GM19328 (cell line): ENCODE measurements at regions not wholly inside any gene's neighbourhood (a gene's known extent, or its start where the extent isn't known, plus 50 kb on each side); places are given as distances from the start of the nearest gene placed in this dataset.

Experiments
- ATAC-seq: cut with Tn5 transposase; IDR thresholded peaks from one replicate; pipeline ENCODE4 v1.9.1; 2021; ENCODE audit warnings: mild to moderate bottlenecking, moderate library complexity; ENCODE audit not compliant: unreplicated experiment

DNA sequence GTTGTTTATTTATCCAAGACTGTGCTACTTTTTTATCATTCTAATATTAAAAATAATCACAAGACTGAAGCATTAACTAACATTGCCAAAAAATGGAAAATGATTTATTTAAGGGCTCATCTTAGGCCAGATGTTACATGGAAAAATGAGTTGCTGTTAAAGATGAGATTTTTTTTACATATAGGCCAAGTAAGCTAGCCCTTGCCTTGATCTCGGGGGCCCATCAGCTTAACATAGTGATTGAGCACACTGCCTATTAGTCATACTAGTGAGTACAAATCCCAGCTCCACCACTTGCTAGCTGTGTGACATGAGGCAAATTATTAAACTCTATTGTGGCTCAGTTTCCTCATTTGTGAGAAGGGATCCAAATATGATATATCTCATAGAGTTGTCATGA, 275.9 kb upstream of the SNX7 start:
- ATAC-seq = no peak

DNA sequence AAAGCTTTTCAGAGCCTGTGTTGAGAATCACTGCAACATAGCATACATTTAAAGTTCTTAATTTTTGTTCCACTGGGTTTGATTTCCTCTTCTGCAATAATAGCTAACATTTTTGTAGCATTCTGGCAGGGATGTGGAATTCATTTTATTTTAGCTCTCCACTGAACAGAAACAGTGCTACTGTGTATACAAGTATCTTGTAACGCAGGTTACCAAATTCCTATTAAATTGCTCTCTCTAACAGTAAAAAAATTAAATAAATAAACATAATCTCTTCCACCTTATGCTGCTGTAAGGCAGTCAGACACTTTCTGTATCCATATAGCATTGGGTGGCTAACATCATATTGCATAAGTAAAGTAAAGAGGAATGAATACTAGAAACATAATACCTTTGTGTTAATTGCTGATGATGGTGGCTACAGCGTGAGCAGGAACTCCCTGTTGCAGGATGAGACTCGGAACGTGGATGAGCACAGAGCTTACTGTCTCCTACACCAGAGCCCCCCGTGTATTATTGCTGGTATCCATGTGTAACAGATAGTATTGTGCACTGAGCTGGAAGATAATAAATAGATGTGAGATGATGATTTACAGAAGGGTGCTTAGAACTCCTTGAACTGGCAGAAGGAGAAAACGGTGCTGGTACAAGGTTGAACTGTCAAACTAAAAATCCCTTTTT, 276.9 kb upstream of the SNX7 start:
- ATAC-seq = no peak

DNA sequence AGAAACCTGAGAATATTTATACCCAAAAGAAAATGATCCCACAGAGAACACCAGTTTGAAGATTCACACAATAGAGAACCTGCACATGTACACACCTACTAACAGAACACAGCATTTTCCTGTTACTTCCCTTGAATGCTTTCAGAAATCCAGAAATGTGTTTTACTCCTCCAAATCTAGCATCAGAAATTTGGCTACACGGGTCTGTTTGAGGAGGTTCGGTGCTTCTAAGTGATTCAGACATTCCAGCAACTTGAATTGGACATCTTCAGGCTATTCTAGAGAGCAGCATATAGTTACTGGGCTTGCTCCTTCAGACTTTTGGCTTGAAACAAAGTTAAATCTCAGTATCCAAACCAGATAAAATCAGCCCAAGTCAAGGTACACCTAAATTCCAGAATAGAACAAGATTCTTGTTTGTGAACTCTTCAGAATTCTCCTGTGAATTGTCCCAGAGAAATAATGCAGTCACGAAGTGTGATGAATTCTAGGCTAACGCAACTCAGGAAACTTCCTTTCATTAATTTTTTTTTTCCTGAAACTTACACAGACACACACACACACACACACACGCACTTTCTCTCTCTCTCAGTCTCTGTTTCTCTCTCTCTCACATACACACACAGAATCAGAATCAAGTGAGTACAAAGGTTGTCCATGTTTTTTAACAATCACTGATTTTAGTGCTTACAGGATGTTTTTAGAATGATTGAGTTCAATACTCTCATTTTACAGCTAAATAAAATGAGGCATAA, 278.4 kb upstream of the SNX7 start:
- ATAC-seq = no peak

DNA sequence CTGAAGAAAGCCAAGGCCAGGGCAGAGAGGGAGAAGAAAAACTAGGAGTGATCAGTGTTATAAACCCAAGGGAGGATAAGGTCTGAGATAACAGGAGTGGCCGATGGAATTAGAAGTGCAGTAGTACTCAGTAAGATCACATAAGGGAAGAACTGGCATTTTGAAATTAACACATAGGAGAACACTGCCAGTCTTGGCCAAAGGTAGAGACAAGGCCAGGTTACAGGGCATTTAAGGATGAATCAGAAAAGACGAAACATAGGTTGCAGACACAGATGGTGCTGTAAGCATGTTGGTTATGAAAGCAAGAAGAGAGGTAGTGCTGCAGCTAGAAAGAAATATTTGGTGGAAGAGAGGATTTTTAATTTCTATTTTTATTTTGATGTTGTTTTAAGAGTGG, 278.9 kb upstream of the SNX7 start:
- no peak for ATAC-seq

DNA sequence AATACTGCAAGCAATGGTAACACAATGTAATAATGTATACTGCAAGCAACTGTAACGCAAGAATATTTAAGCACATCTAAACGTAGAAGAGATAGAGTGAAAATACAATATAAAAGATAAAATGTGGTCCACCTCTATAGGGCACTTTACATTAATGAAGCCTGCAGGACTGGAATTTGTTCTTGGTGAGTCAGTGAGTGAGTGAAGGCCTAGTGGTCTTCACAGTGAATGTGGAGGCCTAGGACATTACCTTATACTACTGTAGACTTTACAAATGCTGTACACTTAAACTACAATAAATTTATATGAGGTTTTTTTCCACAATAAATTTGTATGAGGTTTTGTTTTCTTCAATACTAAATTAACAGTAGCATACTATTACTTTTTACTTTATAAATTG, 287.4 kb upstream of the SNX7 start:
- no peak for ATAC-seq

DNA sequence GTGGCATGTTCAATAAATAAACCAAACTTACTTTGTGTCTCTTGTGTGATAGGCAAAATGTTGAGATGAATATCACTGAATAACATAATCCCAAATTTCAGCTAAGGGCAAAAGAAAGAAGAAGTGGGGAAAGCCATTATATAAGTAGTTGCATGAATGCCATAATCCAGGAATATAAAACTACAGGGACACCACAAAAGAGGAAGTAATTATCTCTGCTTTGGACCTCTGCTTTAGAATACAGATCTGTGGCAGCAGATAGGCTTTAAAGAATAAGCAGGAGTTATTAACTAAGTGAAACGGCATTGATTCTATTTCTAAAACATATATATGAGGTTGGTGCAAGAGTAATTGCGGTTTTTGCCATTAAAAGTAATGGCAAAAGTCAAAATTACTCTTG, 288.5 kb upstream of the SNX7 start:
- ATAC-seq = no peak

DNA sequence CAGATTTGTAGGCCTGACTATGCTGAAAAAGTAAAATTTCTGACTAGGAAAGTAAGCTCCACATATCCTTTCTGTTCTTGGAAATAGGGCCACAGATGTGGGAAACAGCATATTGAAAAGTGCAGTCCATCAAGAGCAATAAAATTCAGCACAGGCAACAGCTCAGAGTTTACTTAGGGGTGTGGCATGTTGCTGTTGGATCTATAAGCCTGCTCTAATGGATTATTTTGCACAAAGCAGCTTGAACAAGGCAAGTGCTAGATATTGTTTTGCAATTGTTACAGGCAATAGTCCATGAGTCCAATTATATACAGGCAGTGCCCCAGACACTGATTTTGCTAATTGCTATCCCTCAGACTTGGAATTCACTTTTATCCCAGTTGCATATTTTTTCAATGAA, 289.8 kb upstream of the SNX7 start:
- ATAC-seq = no peak

DNA sequence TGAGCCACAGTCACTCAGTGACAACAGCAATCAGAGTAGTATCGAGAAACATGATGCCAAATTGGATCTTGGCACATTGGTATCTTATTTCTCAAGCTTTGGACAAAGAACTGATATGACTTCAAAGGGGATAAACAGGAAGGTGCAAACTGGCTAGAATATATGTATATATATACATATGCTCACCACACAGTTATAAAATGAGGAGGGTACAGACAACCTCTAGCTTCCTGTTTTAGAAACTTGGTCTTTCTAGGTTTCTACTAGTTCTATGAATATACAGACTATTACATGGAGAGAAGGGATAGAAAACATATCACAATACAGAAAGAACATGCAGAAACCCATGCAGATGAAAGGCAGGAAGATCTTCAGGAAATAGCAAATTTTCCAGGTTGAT, 292.1 kb upstream of the SNX7 start:
- no peak for ATAC-seq

DNA sequence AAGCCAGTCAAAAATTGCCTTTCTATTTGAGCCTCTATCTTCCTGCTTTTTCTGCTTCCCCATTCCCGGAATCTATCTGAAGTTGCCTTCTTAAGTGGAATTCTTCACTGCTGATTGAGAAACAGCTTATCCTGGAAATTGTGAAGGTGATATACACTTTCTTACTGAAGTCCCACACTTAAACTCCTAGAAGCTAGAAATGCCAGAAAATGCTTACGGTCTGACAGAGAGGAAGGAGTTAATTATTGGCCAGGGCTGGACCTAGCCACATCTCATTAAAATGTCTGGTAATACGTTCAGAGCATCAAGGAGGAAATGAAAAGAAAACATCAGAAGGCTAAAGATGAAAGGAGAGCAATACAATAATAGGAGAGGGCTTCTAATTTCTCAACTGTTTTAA, 292.5 kb upstream of the SNX7 start:
- no peak for ATAC-seq

DNA sequence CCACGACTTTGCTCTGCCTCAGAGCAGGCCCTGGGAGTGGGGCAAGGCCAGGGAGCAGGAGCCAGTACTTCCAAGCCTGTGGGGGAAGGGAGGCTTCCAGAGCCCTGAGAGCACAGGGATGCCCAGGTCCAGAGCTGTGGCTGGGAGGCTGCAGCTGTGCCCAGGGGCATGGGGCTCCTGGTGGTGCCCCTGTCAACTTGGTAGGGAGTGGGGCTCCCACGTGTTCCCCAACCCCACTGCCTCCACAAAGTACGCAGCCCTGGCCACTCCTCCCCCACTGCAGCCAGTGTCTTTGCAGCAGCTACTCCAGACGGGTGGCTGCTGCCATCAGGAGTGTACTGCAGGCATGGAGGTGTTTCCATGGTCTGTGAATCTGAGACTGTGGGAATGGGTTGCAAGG, 294.1 kb upstream of the SNX7 start:
- ATAC-seq = no peak

DNA sequence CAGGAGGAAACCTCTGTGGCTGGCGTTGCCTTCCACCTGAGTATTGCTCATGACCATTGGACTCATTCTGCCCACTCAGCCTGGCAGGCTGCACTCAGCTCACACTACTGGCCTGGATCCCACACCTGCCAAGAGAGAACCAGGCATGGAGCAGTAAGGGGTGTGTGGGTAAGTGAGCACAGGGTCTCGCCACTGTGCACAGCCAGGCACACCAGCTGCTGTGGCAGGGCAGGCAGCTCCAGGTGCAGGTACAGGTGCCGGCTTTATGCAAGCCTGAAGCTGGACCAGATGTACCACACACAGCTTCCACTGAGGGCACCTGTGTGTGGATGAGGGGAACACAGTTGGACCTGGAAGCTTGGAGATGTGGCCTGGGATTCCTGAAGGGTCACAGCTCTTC, 295.2 kb upstream of the SNX7 start:
- no peak for ATAC-seq

DNA sequence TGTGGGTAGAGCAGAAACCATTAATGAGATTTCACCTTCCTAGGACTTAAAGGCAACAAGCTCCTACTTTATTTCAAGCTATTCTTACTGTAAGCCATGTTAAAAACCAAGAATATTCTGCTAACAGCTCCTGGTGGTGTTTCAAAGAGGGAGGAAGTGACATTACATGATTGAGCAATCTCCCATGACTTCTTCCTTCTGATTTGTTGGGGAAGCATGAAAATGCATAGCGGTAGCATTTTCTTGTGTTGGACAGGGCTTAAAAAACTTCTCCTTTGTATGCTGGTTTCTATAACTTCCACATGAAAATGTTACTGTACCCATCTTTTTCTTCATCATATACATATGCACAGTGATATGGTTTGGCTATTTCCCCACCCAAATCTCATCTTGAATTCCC, 297.0 kb upstream of the SNX7 start:
- ATAC-seq = no peak

DNA sequence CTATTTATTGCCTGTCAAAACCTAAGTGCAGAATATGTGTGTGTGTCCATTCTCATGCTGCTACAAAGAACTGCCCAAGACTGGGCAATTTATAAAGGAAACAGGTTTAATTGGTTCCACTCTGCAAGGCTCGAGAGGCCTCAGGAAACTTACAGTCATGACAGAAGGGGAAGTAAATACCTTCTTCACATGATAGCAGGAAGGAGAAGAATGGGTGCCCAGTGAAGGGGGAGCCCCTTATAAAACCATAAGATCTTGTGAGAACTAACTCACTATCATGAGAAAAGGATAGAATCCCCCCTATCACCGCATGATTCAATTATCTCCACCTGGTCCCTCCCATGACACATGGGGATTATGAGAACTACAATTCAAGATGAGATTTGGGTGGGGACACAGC, 300.7 kb upstream of the SNX7 start:
- no peak for ATAC-seq

DNA sequence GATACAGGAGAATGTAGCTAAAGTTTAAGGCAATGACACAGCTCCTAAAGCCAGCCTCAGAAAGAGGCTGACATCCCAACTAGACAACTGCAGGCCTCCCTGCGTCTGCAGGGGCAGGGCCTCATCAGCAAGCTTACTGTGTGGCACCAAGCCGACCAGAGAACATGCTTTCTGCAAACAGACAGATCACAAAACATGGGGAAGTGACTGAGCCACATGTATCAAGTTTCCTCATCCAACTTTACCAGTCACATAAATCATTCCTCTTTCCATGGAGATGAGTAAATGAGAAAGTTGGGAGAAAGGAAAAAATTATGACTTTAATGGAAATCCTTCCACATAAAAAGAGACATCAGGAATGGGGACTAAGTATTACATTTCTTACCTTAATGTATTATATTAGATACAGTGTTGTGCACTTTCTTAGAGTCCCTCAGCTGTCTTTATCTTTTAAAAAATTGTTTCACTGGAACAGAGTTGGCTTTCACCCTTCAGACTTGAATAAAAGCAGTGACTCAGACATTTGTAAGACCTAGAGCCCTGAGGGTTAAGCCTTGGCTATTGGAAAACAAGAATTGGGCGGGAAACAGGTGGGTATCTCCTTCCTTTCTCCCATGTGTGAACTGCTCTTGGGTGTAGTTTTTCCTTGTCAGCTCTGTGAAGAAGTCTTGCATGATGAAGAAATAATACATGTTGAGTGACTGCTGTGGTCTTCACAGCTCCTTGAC, 305.7 kb upstream of the SNX7 start:
- no peak for ATAC-seq

DNA sequence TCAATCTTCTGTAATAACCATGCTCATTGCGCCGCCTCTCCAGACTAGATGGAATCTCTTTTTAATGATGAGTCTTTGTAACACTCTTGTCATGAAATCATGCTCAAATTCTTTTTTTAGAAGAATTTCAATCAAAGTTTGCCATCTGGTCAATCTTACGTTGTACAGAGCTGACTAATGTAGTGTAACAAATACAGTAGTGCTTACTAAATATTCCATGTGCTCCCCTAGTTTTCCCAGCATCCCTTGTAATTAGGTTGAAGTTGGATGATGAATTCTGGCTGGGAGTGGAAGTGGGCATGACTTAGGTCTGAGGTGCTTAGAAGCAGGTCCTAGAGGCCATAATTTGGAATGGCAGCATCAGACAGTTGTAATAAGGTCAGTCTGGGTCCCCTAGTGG, 309.1 kb upstream of the SNX7 start:
- no peak for ATAC-seq

DNA sequence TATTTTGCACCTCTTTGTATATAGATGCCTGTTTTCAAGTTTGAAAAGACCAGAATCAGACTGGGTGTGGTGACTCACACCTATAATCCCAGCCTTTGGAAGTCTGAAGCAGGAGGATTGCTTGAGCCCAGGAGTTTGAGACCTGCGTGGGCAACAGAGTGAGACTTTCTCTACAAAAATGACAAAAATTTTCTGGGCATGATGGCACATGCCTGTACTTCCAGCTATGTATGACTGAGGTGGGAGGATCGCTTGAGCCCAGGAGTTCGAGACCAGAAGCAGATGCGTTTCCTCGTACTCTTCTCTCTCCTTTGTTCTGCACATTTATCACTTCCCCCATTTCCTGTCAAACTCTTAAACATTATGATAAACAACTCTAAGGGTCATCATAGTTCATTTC, 310.0 kb upstream of the SNX7 start:
- no peak for ATAC-seq

DNA sequence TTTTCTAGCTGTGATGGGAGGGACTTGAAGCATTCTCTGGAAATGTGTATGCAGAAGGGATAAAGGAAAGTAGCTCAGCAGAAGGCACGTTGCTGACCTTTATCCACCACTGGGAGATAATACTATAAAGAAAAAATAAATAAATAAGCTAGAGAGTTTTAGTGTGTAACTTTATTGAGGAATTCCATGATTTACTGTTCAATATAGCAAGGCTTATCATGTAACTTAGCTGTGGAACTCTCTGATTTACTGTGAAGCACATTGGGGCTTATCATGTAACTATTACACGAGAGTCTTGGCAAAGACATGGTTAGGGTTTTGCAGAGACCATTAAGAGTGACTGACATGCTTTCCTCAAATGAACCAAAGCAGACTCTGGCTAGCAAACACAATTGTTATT, 316.1 kb upstream of the SNX7 start:
- no peak for ATAC-seq

DNA sequence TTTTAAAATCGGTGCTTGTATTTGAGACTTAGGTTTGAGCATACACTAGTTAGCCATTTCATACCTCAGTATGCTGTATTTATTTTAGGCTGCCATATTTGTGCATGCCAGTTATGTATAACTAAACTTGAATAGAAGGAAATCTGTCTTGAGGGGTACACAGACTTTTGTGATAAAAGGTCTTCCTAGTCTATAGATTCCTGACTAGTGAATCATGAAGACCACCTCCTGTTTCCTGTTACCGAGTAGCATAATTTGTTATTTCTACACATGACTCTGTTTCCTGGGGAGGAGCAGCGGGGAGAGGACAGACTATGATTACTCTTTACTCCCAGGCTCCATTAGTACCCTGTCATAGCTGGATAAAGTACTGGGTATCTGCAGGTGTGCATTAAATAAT, 316.8 kb upstream of the SNX7 start:
- ATAC-seq = no peak

DNA sequence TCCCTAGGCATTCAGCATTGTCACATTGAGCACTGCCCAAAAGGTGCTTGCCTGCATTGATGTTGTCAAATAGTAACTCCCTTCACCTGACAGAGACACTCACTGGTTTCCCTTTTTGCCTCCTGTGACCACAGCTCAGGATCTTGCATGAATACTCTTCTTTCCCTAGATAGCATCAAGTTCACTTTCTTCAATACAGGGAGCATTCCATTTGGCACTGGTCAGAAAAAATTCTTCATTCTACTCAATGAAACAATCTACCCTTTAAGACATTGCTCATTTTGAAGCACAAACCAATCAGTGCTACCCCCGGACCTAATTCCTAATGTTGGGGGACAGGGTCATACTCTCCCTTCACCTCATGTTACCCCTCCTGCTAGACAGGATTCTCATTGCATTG, 319.0 kb upstream of the SNX7 start:
- no peak for ATAC-seq

DNA sequence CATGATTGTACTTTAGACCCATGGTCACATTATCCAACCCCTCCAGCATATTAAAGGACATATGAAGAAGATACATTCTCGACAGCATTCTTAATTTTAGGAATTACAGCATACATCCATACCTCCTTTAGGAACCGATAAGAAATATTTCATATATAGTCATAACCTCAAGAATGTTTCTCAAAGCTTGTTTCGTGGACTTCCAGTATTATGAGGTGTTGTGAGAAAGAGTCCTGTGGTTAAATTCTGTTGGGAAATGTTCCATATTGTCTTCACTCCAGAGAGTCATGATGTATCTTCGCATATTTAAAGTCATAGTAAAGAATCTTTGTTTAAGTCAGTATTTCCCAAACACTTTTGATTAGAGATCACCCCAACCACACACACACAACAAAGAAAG, 321.0 kb upstream of the SNX7 start:
- ATAC-seq = no peak

DNA sequence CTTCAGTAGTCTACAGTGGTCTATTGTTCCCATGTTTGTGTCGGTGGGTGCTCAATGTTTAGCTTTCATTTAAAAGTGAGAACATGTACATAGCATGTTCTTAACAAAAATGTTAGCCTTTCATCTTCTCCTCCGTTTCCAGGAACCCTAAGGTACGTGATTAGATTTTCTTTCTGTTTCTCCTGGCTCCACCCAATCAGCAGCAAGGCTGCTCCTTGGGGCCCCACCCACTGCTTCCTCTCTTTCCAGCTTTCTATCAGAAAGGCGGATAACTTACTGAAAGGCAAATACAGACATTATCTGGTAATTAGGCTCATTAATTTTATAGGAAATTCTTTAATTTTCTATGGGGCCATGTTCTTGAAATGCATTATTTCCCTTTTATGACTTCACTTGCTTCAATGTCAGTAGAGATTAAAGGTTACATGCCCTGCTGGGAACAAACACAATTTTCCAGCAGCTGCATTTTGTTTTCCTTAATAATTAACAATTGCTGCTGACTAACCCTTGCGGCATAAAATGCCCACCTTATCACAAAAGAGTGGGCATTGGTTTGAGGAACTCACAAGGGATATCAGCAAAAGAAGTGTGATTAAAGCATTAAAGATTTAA, 324.9 kb upstream of the SNX7 start:
- no peak for ATAC-seq

DNA sequence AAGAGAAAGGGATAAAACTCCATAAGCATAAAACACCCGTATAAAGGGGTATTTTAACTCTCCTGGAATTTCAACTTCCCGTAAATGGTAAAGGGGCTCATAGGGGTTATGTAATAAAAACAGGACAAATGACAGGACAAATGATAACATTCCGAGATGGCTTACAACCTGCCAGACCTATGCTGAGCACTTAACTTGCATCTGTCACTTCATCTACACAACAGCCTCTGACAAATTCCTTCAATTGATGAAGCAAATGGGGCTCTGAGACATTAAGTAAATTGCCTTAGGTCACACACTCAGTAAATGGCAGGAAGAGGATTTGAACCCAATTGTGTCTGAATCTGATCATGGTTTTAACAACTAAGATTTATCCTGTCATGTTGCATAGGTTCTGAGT, 327.6 kb upstream of the SNX7 start:
- no peak for ATAC-seq
